ENCODE measurements at regions not wholly inside any gene's neighbourhood (a gene's known extent, or its start where the extent isn't known, plus 50 kb on each side); places are given as distances from the start of the nearest gene placed in this dataset.
A peak's percentile ranks its signal among the peaks of the same experiment; 100 is the strongest.

DNA sequence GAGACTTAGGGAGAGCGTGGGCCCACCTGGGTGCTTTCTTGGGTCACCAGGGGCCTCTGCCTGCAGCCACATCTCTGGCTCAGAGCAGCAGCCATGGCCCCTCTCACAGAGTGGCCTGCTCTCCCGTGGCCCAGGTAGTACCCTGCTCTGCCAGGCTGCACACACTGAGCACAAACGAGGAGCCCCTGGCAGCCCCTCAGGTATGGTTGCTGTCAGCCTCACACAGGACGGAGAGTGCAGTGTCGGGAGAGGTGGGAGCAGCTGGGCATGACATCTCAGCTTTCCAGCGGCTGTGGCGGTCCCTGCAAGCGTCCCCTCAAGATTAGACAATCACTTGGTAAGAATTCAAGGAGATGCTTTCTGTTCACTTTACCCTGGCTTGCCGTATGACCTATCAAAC, 137.0 kb upstream of the IRX4 start:
- H3K27ac Mint-ChIP-seq: no peak overlapping the region
- DNase-seq (no peak), ATAC-seq (no peak)
- no peak overlapping the region for H3K4me3 Mint-ChIP-seq
- H3K27me3 Mint-ChIP-seq: peaks cover 7% of the 10 kb centered on the region
- no peaks in the 10 kb centered on the region for H3K4me1 Mint-ChIP-seq
- no peaks in the 10 kb centered on the region for H3K36me3 Mint-ChIP-seq (ENCODE audit: low read depth)
- H3K9me3 Mint-ChIP-seq: no peaks in the 10 kb centered on the region

DNA sequence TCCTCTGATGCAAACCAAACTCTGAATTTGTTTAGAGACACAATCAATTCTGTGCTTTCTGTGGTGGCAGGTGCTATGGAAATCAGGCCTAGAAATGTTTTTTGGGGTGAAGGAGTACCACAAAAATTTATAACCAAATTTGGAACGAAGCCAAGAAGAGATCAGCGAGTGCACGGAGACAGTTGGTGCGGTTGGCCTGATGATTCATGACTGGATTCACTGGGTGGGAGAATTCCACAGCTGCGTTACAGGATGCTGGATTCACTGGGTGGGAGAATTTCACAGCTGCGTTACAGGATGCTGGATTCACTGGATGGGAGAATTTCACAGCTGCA, 135.6 kb upstream of the IRX4 start:
- no peaks in the 10 kb centered on the region for H3K9me3 Mint-ChIP-seq
- no peak overlapping the region for H3K4me3 Mint-ChIP-seq
- ATAC-seq (no peak), DNase-seq (no peak)
- H3K27ac Mint-ChIP-seq: no peak overlapping the region
- H3K4me1 Mint-ChIP-seq: no peaks in the 10 kb centered on the region
- peaks cover 7% of the 10 kb centered on the region for H3K27me3 Mint-ChIP-seq
- H3K36me3 Mint-ChIP-seq (ENCODE audit: low read depth): no peaks in the 10 kb centered on the region

DNA sequence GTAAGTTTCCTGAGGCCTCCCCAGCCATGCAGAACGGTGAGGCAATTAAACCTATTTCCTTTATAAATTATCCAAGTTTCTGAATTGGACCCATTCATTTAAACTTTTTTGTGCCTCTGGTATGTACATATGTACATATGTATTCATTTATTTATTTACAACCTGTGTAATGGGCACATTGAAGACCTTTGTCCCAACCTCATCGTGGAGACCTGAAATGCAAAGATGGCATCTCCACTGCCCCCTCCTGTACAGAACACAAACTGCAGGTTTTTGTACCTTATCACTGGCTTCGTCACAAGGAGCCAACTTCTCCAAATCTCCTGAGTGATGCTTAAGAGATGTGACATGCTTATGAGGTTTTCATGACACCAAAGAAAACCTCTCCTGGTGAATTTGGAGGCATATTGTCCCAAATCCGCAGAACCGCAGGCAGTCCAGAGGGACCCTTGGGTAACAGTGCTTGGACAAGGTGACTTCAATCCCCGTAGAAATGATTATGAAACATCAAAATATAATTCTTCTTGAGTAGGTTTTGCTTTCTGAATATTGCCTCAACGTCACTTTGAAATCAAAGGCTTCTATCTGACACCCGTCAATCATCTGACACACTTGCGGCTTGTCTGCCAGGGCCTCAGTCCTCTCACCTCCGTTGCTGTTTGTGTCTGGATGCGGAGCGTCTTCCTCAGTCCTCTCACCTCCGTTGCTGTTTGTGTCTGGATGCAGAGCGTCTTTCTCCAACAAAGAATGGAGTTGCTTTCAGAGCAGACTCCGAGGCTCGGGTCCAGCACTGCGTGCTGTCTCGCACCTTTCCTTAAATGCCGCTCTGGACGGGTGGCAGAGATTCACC, 135.0 kb upstream of the IRX4 start:
- H3K4me1 Mint-ChIP-seq: no peaks in the 10 kb centered on the region
- peaks cover 7% of the 10 kb centered on the region for H3K27me3 Mint-ChIP-seq
- no peaks in the 10 kb centered on the region for H3K9me3 Mint-ChIP-seq
- no peaks in the 10 kb centered on the region for H3K36me3 Mint-ChIP-seq (ENCODE audit: low read depth)
- ATAC-seq (no peak), DNase-seq (peak; percentile 37)
- no peak overlapping the region for H3K27ac Mint-ChIP-seq
- no peak overlapping the region for H3K4me3 Mint-ChIP-seq

DNA sequence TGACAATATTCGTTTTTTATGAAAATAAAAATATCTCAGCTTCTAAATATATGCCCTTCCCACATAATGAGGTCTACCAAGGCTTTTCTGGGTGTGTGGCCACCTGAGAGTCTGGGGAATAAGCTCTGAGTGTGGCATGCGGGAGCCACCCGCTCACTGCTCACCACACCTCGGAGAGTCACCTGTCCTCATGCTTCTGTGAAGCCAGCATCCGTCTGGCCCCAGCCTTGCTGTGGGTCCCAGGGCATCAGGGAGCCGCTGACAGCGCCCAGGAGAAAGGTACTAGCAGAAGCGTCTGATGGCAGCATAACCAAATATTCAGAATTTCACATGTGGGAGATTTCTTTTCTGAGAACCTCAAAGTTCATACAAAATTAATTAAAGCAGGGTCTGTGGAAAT, 133.2 kb upstream of the IRX4 start:
- Mint-ChIP-seq H3K36me3 (ENCODE audit: low read depth) (no peaks in the 10 kb centered on the region), H3K4me1 (no peaks in the 10 kb centered on the region), H3K27ac (no peak overlapping the region), H3K9me3 (no peaks in the 10 kb centered on the region), H3K4me3 (no peak overlapping the region), H3K27me3 (peaks cover 2% of the 10 kb centered on the region)
- ATAC-seq (no peak), DNase-seq (no peak)

DNA sequence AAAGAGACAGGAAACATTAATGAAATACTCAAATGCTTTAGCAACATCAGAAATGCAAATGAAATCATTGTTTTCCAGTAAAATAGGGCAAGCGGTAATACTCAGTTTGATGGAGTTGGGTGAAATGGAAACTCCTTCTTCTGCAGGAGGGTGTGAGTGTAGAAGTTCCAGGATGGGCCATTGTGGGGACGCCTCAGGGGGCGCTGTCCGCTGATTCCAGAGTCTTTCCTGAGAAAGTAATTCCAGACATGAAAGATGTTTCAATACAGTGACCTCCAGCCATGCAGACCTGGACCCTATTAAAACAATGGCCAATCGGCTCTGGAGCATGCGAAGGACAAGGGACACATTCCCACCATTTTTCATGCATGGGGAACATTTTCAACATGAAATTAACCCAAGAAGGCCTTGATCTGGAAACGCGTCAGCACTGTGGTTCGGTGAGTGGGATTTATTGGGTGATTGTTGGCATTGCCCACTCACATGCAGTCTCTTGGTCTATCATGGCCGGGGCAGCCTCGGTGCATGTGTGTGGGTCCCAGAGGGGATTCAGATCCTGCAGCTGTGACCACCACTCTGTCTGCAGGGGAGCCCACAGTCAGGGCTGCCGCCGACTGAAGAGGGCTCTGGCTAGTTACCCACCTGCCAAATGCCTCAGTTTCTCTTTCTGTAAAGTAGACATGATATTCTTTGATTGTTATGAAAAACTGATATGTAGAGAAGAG, 132.6 kb upstream of the IRX4 start:
- no peaks in the 10 kb centered on the region for H3K36me3 Mint-ChIP-seq (ENCODE audit: low read depth)
- no peak overlapping the region for H3K27ac Mint-ChIP-seq
- ATAC-seq (no peak), DNase-seq (no peak)
- no peaks in the 10 kb centered on the region for H3K9me3 Mint-ChIP-seq
- H3K4me1 Mint-ChIP-seq: no peaks in the 10 kb centered on the region
- H3K27me3 Mint-ChIP-seq: peaks cover 2% of the 10 kb centered on the region
- no peak overlapping the region for H3K4me3 Mint-ChIP-seq

DNA sequence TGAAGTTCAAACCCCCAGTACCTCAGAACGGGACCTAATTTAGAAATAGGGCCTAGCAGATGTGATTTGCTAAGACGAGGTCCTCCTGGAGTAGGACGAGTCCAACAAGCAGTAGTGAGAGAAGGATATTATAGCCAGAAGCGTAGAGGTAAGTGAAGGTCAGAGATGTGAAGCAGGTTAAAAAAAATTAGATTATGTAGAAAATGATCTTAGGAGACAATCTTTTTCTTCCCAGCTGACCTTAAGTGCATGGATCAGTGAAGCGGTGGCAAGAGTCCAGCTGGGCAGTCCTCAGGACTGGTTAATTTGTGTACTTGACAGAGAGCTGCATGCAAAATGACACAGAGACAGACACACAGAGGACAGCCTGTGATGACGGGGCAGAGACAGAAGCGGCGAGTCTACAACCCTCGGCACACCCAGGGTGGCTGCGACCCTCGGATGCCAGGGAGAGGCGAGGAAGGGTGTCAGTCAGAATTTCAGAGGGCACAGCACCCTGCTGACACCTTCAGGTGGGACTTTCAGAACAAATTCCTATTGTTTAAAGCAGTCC, 131.4 kb upstream of the IRX4 start:
- H3K27ac Mint-ChIP-seq: no peak overlapping the region
- H3K4me3 Mint-ChIP-seq: no peak overlapping the region
- H3K36me3 Mint-ChIP-seq (ENCODE audit: low read depth): no peaks in the 10 kb centered on the region
- no peaks in the 10 kb centered on the region for H3K9me3 Mint-ChIP-seq
- no peaks in the 10 kb centered on the region for H3K4me1 Mint-ChIP-seq
- ATAC-seq: no peak
- no peak for DNase-seq
- peaks cover 2% of the 10 kb centered on the region for H3K27me3 Mint-ChIP-seq

DNA sequence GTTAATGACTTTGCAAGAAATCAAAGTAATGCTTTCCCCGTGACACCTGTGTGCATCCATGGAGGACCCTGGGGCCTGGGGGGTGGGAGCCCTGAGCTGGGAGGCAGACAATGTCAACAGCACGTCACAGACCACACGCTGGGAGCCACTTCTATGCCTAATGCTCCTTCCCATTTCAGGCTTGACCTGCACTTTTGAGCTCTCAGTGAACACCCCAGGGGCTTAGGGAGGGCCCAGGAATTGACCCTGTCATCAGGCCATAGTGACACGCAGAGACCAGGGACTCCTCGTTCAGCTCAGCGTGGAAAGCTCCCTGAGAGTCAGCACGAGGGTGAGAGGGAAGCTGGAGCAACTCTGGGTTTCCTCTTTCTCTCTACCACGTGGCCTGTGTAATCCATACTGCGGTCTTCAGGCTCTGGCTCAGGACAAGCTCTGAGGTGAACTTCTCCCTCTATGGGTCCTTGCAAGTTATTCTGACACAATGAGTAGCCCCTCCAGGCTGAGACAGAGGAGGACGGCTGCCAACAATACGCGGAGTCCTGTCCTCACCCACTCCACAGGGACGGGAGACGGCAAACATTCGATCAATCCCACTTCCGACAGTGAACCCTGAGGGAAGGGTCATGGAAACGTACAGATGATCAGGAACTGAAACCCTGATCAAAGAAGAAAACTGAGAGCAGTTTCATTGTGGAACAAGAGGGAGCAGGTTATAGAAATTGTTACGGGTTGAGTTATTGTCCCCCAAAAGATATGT, 130.8 kb upstream of the IRX4 start:
- Mint-ChIP-seq H3K9me3 (no peaks in the 10 kb centered on the region), H3K4me1 (no peaks in the 10 kb centered on the region), H3K4me3 (no peak overlapping the region), H3K27me3 (peaks cover 2% of the 10 kb centered on the region), H3K27ac (no peak overlapping the region), H3K36me3 (ENCODE audit: low read depth) (no peaks in the 10 kb centered on the region)
- DNase-seq (no peak), ATAC-seq (no peak)

DNA sequence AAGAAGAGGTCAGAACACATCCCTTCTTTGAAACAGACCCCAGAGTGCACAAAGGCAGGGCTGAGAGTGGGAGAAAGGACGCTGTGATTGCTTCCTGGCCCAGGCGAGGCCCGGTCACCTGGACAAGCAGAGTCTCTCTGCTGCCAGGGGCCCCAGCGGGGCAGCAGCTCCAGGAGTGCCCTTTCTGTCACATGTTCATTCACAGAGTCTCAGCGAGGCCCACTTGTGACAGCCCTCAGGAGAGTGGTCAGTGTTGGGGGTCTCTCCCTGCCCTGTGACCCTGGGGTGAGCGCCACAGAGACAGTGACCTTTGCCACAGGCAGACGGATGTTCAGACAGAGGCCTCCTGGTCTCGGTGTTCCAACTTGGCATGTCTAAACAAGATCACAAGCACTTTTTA, 130.2 kb upstream of the IRX4 start:
- Mint-ChIP-seq H3K9me3 (no peaks in the 10 kb centered on the region), H3K27me3 (peaks cover 2% of the 10 kb centered on the region), H3K36me3 (ENCODE audit: low read depth) (no peaks in the 10 kb centered on the region), H3K4me1 (no peaks in the 10 kb centered on the region), H3K27ac (no peak overlapping the region), H3K4me3 (no peak overlapping the region)
- DNase-seq: no peak
- no peak for ATAC-seq

DNA sequence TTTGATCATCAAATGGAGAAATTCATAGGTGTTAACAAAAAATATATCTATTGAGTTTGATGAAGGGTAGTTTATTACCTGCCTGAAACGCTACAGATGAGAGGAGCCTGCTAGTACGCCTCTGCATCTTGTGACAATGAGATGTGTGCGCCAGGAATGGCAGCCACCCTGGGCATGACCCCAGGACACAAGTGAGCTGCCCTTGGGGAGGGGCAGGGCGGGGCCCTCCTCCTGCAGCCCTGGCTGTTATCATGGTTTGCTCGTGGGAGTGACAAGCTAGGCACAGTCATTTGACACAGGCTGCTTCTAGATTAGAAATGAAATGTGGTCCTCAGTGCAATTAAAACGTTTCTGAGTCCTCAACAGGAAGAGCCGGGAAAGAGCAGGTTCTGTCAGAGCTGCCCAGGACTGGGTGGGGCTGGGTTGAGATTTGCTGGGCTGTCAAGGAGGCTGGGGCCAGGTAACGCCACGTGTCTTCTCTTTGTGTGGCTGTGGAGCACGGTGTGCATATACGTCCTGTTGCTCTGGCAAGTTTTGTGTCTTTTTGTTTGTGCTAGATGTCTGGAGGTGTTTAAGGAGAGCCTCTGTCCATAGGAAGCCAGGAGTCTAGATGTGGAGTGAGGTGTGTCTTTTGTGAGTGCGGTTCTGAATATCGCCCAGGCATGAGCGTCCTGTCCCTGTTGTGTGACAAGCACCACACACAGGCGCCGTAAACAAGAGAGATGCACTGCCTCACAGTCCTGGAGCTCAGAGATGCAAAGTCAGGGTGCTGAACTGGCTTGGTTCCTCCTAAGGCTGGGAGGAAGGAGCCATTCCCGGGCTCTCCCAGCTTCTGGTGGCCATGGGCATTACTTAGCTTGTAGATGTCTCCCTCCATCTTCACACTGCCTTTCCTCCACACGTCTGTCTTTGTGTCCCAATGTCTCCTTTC, 129.0 kb upstream of the IRX4 start:
- no peaks in the 10 kb centered on the region for H3K36me3 Mint-ChIP-seq (ENCODE audit: low read depth)
- DNase-seq (no peak), ATAC-seq (no peak)
- H3K4me1 Mint-ChIP-seq: no peaks in the 10 kb centered on the region
- peaks cover 2% of the 10 kb centered on the region for H3K27me3 Mint-ChIP-seq
- H3K27ac Mint-ChIP-seq: no peak overlapping the region
- no peak overlapping the region for H3K4me3 Mint-ChIP-seq
- no peaks in the 10 kb centered on the region for H3K9me3 Mint-ChIP-seq

DNA sequence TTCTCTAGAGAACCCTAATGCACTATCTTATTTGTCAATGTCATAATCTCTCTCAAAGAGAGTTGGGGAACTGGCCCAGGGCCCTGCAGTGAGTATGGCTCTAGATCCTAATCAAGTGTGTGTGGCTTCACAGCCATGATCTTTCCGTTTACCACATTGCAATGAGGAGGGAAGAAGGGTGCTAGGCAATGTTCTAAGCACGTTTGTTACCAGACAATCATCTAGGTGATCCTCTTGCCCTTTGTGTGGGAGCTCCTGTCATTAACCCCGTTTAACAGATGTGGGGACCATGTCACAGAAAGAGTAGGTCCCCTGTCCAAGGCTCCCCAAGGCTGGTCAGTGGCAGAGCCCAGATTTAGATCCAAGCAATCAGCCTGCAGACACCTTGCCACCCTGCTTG, 128.2 kb upstream of the IRX4 start:
- Mint-ChIP-seq H3K27ac (no peak overlapping the region), H3K27me3 (no peaks in the 10 kb centered on the region), H3K4me1 (no peaks in the 10 kb centered on the region), H3K4me3 (no peak overlapping the region), H3K36me3 (ENCODE audit: low read depth) (no peaks in the 10 kb centered on the region), H3K9me3 (no peaks in the 10 kb centered on the region)
- DNase-seq (no peak), ATAC-seq (no peak)

DNA sequence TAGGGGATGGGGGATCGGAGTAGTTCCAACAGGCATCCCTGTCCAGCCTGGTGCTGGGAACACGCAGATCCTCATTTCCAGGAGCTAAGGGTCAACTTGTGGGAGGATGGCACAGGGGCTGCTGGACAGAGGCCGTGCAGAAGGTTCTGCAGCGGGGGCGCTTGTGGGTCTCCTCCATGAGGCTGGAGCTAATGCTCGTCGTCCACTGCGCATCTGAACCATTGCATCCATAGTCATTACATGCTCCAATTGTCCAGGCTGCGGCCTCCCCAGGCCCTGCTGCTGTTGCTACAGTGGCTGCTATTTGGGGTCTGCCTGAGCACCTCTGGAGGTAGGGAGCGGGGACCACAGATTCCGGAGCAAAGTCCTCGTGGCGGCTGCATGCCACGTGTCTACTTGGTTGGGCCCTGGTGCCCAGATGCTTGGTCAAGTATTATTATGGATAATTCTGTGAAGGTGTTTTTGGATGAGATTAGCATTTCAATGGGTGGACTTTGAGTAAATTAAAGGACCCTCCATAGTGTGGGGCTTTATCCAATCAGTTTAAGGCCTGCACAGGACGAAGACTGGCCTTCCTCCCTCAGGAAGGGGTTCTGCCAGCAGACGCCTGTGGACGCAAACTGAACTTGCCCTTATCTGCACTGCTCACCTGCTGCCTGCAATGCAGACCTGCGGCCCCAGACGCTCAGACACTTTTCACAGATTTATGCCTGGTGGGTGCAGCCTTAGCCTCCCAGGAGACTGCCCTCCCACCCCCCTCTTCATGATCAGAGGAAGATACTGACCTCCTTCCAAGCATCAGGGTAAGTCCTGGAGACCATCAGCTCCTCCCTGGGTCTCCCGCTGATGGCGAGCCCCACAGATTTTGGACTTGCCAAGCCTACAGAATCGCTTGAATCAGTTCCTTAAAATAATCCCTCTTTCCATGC, 127.5 kb upstream of the IRX4 start:
- H3K4me1 Mint-ChIP-seq: no peaks in the 10 kb centered on the region
- no peaks in the 10 kb centered on the region for H3K27me3 Mint-ChIP-seq
- H3K4me3 Mint-ChIP-seq: no peak overlapping the region
- H3K36me3 Mint-ChIP-seq (ENCODE audit: low read depth): no peaks in the 10 kb centered on the region
- H3K9me3 Mint-ChIP-seq: no peaks in the 10 kb centered on the region
- no peak overlapping the region for H3K27ac Mint-ChIP-seq
- no peak for DNase-seq
- ATAC-seq: no peak

DNA sequence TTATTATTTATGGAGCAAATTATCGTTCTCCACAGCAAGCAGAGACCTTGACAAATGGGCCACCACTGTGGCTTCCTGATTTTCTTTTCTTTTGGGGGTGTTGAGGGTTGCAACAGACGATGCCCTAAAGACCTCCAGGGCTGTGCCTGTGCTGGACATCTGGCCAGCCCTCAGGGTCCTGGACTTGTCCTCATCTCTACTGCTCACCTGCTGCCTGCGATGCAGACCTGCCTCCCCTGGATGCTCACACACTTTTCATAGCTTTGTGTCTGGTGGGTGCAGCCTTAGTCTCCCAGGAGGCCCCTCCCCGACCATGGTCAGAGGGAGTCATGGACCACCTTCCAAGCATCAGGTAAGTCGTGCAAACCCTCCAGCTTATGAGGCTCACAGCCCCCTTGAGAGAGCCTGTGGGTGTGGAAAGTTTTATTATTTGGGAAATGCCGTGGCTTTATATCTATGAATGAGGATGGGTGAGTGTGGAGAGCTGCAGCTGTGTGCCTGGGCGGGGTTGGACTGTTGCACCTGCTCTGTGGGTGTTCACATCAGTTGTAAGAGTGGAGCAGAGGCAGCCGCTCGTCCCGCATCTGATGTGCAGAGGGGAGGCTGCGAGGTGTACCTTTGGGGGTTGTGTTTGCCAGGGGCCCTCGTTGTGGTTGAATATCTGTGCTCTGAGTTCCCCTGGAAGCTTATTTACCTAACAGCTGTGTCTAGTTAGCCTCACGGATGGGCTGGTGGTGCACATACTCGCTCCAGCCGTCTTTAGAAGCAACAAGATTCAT, 126.3 kb upstream of the IRX4 start:
- H3K4me3 Mint-ChIP-seq: no peak overlapping the region
- no peak overlapping the region for H3K27ac Mint-ChIP-seq
- H3K4me1 Mint-ChIP-seq: no peaks in the 10 kb centered on the region
- H3K27me3 Mint-ChIP-seq: peaks cover 2% of the 10 kb centered on the region
- no peaks in the 10 kb centered on the region for H3K36me3 Mint-ChIP-seq (ENCODE audit: low read depth)
- no peaks in the 10 kb centered on the region for H3K9me3 Mint-ChIP-seq
- no peak for ATAC-seq
- no peak for DNase-seq
